Natural killer cell (primary cell): ENCODE measurements at regions not wholly inside any gene's neighbourhood (a gene's known extent, or its start where the extent isn't known, plus 50 kb on each side); places are given as distances from the start of the nearest gene placed in this dataset.

ENCODE experiments used
- ATAC-seq, 3 donors: fragments of 150-1000 bp in 2 of 3; fragments of 200-7000 bp in 1 of 3; cut with Tn5 transposase; 1 replicate in 1 of 3; 2 replicates in 2 of 3; pipeline ENCODE4 v1.10.0; 2021; ENCODE audit warnings: mild to moderate bottlenecking in 2 of 3, moderate library complexity in 2 of 3
- DNase-seq, 2 donors: peaks; one replicate each; pipeline versions ENCODE4 v3.0.0 to v3.0.0-alpha.2; 2013 to 2021; ENCODE audit warnings: mixed read lengths in 1 of 2
- H3K27ac ChIP-seq: one replicate; pipeline ENCODE4 v1.5.1; 2013; ENCODE audit warnings: mild to moderate bottlenecking, low read length
- H3K27me3 ChIP-seq: one replicate; pipeline ENCODE4 v1.6.1; 2013; ENCODE audit warnings: low read length; ENCODE audit not compliant: control insufficient read depth, insufficient read depth
- H3K36me3 ChIP-seq: one replicate; pipeline ENCODE4 v1.6.1; 2013; ENCODE audit warnings: low read length; ENCODE audit not compliant: control insufficient read depth, insufficient read depth
- H3K4me1 ChIP-seq: one replicate; pipeline ENCODE4 v1.6.1; 2013; ENCODE audit warnings: low read length; ENCODE audit not compliant: control insufficient read depth, insufficient read depth
- H3K4me3 ChIP-seq: one replicate; pipeline ENCODE4 v1.5.1; 2013; ENCODE audit warnings: low read length
- H3K9me3 ChIP-seq: one replicate; pipeline ENCODE4 v1.6.1; 2013; ENCODE audit warnings: low read length; ENCODE audit not compliant: control insufficient read depth, insufficient read depth
- H3K27ac Mint-ChIP-seq, 2 donors: one replicate each; pipeline ENCODE4 v1.8.0; 2022; ENCODE audit warnings: mild to moderate bottlenecking in 2 of 2, mixed read lengths in 2 of 2, moderate library complexity in 1 of 2
- H3K27me3 Mint-ChIP-seq, 2 donors: one replicate each; pipeline ENCODE4 v1.8.0; 2022; ENCODE audit warnings: low read depth in 2 of 2, mixed read lengths in 2 of 2
- H3K36me3 Mint-ChIP-seq: one replicate; pipeline ENCODE4 v1.8.0; 2022; ENCODE audit warnings: mixed read lengths
- H3K4me1 Mint-ChIP-seq, 2 donors: one replicate each; pipeline ENCODE4 v1.8.0; 2022; ENCODE audit warnings: mixed read lengths in 2 of 2
- H3K4me3 Mint-ChIP-seq: one replicate; pipeline ENCODE4 v1.8.0; 2022; ENCODE audit warnings: mild to moderate bottlenecking, moderate library complexity, mixed read lengths
- H3K9me3 Mint-ChIP-seq, 2 donors: one replicate each; pipeline ENCODE4 v1.8.0; 2022; ENCODE audit warnings: mixed read lengths in 2 of 2
- WGBS: methylation state at CpG from one replicate; pipeline ENCODE4 v1.1.7; 2013; ENCODE audit warnings: missing lambda C conversion rate; ENCODE audit not compliant: insufficient coverage; 5-methylcytosine and 5-hydroxymethylcytosine counted together
- intact Hi-C: fragments of 100-400 bp; cut with micrococcal nuclease; formaldehyde crosslinking; loops from one replicate; pipeline ENCODE4 v1.14.2; 2022
- TF ChIP-seq, protein P1 (sequence below): fragments of 200-600 bp; IDR thresholded peaks from one replicate; pipeline ENCODE4 v1.8.0; 2022; ENCODE audit warnings: antibody characterized with exemption

DNA sequence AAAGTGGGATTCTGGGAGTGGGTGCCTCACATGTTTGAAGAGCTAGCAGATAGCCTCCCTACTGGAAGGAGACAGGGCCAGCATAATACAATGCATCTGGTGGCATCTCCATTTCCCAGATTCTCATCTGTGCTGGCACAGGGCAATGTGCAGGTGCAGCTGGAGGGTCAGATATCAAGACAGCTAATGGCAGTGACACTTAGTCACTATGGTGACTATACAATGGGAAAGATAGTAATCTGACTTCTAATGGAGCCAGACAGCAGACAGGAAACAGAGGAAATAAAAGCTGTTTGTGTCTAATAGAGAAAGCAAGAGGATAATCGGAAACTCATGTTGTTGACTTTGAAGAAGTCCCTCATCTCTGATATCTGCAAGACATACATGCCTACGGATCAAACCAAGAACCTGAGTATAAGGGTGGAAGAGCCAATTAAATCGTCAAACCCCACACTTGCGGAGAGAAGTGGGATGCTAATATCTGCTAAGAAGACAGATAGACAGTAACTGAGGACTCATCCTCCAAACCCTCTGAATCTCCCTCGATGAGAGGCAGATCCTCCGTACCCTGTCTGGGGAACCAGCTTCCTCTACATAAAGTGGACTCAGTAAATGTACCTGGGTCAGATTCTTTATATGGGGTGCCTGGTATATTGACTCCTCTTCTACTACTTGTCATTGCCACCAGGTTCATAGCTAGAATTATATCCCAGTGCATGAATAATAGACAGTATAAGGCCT, 692.7 kb downstream of the SOCS6 start:
- DNase-seq: no peak
- no peak overlapping the region for H3K4me3 ChIP-seq
- H3K4me1 ChIP-seq: no peaks in the 10 kb centered on the region
- TF ChIP-seq, protein P1, sequence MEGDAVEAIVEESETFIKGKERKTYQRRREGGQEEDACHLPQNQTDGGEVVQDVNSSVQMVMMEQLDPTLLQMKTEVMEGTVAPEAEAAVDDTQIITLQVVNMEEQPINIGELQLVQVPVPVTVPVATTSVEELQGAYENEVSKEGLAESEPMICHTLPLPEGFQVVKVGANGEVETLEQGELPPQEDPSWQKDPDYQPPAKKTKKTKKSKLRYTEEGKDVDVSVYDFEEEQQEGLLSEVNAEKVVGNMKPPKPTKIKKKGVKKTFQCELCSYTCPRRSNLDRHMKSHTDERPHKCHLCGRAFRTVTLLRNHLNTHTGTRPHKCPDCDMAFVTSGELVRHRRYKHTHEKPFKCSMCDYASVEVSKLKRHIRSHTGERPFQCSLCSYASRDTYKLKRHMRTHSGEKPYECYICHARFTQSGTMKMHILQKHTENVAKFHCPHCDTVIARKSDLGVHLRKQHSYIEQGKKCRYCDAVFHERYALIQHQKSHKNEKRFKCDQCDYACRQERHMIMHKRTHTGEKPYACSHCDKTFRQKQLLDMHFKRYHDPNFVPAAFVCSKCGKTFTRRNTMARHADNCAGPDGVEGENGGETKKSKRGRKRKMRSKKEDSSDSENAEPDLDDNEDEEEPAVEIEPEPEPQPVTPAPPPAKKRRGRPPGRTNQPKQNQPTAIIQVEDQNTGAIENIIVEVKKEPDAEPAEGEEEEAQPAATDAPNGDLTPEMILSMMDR: no peak
- H3K27me3 Mint-ChIP-seq: no peaks in the 10 kb centered on the region
- H3K27me3 ChIP-seq: no peaks in the 10 kb centered on the region
- ATAC-seq: no peak
- intact Hi-C loops: no loop called here
- no peaks in the 10 kb centered on the region for H3K4me1 Mint-ChIP-seq
- no peak overlapping the region for H3K27ac Mint-ChIP-seq
- WGBS: 84% methylated on average over 4 of the region's 6 CpGs
- H3K36me3 Mint-ChIP-seq: no peaks in the 10 kb centered on the region
- no peak overlapping the region for H3K27ac ChIP-seq
- peaks cover 18% of the 10 kb centered on the region in 2 donors for H3K9me3 Mint-ChIP-seq
- peaks cover 3% of the 10 kb centered on the region for H3K9me3 ChIP-seq
- no peaks in the 10 kb centered on the region for H3K36me3 ChIP-seq
- no peak overlapping the region for H3K4me3 Mint-ChIP-seq

DNA sequence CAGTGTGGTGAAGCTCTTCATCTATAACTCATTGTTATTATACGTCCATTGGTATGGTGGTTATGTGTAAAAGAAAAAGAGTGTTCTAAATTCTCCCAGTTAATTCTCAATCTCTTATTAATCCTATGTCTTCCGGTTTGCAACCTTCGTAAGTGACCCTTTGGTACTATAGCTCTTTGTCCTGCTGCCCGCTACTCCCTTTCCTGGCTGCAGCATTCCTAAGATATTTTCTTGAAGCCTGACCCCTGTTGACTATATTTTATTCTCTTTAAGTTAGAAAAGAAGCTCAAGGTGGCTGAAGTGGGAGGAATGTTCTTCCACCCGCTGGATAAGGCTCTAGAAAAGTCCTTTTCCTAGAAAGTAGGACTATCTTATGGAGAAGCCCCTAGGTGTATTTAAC, 684.8 kb downstream of the SOCS6 start:
- Mint-ChIP-seq H3K9me3 (peaks cover 13 to 16% of the 10 kb centered on the region in 2 donors), H3K27ac (no peak overlapping the region), H3K4me1 (no peaks in the 10 kb centered on the region), H3K36me3 (no peaks in the 10 kb centered on the region), H3K27me3 (no peaks in the 10 kb centered on the region), H3K4me3 (no peak overlapping the region)
- no peak for DNase-seq
- Histone ChIP-seq H3K27ac (no peak overlapping the region), H3K9me3 (no peaks in the 10 kb centered on the region), H3K4me1 (no peaks in the 10 kb centered on the region), H3K27me3 (no peaks in the 10 kb centered on the region), H3K4me3 (no peak overlapping the region), H3K36me3 (no peaks in the 10 kb centered on the region)
- intact Hi-C loops: no loop called here
- ATAC-seq: no peak
- WGBS: 65% methylated on average over 4 of the region's 5 CpGs
- TF ChIP-seq, protein P1: no peak

DNA sequence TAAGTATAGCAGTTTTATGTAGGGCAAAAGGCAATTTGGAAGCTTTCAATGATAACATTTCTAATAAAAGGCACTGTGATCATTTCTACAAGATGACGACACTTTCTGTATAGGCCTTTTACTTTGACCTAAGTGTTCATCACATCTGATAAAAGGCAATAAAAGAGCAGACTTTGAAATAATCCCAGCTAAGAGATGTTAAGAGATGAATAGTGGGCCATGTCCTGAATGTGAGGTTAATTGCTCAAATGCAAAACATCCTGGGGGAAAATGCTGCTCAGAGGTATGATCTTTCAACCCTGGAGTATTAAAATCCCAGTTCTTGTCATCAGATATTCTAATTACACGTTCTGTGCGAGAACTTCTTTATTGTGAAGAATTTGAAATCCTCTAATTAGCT, 677.6 kb downstream of the SOCS6 start:
- ATAC-seq: no peak
- no peaks in the 10 kb centered on the region for H3K36me3 Mint-ChIP-seq
- no peak overlapping the region for H3K27ac ChIP-seq
- H3K9me3 Mint-ChIP-seq: peaks cover 10 to 13% of the 10 kb centered on the region in 2 donors
- no peaks in the 10 kb centered on the region for H3K4me1 ChIP-seq
- WGBS: 100% methylated on average over 1 of the region's 3 CpGs
- no peaks in the 10 kb centered on the region for H3K27me3 Mint-ChIP-seq
- no peak overlapping the region for H3K27ac Mint-ChIP-seq
- no peaks in the 10 kb centered on the region for H3K9me3 ChIP-seq
- H3K4me3 ChIP-seq: no peak overlapping the region
- no peaks in the 10 kb centered on the region for H3K36me3 ChIP-seq
- DNase-seq: no peak
- H3K4me3 Mint-ChIP-seq: no peak overlapping the region
- TF ChIP-seq, protein P1: no peak
- no peaks in the 10 kb centered on the region for H3K4me1 Mint-ChIP-seq
- intact Hi-C loops: no loop called here
- no peaks in the 10 kb centered on the region for H3K27me3 ChIP-seq

DNA sequence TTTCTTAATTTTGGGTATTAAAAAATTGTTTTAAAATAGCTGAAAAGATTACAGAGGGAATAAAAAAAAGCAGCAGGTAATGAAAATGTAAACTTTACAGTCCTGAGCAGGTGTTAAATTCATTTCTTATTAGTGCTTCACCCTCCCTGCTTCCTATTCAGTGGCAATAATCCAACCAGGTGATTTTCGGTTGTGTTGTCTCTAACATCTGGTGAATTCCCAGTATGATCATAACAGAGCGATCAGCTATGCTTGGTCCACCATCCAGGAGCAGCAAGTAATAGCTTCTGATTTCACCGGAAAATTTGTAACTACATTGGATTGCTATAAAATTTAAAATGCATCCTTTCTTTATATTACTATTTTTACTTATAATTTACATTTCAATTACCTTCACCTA, 673.1 kb downstream of the SOCS6 start:
- H3K4me3 ChIP-seq: no peak overlapping the region
- no peak overlapping the region for H3K4me3 Mint-ChIP-seq
- H3K9me3 ChIP-seq: no peaks in the 10 kb centered on the region
- no peaks in the 10 kb centered on the region for H3K36me3 Mint-ChIP-seq
- intact Hi-C loops: no loop called here
- peaks cover 3 to 8% of the 10 kb centered on the region in 2 donors for H3K9me3 Mint-ChIP-seq
- H3K27ac Mint-ChIP-seq: no peak overlapping the region
- no peaks in the 10 kb centered on the region for H3K27me3 ChIP-seq
- H3K4me1 Mint-ChIP-seq: no peaks in the 10 kb centered on the region
- no peaks in the 10 kb centered on the region for H3K4me1 ChIP-seq
- no peaks in the 10 kb centered on the region for H3K36me3 ChIP-seq
- ATAC-seq: no peak
- 94% methylated on average over 3 of the region's 3 CpGs for WGBS
- no peak for DNase-seq
- no peak overlapping the region for H3K27ac ChIP-seq
- no peaks in the 10 kb centered on the region for H3K27me3 Mint-ChIP-seq
- TF ChIP-seq, protein P1: no peak
